ENCODE measurements at regions not wholly inside any gene's neighbourhood (a gene's known extent, or its start where the extent isn't known, plus 50 kb on each side); places are given as distances from the start of the nearest gene placed in this dataset.
"Not testable (repeated sequence)": the region's sequence is repeated elsewhere in the genome, so short reads cannot be mapped to it uniquely, and the experiment has no call there.

- not testable (repeated sequence) for TF ChIP-seq TAF1 (IDR thresholded peaks at IDR 0.05; ENCODE audit: low read depth); CTCF (IDR thresholded peaks at IDR 0.05; ENCODE audit: poor library complexity, severe bottlenecking); EZH2 (IDR thresholded peaks at IDR 0.05; ENCODE audit: borderline replicate concordance, insufficient read depth, low read length, poor library complexity, severe bottlenecking); POLR2AphosphoS5 (IDR thresholded peaks at IDR 0.05); SMC3 (conservative IDR thresholded peaks at IDR 0.05; ENCODE audit: poor library complexity); REST (IDR thresholded peaks at IDR 0.05; ENCODE audit: borderline replicate concordance); EP300 (conservative IDR thresholded peaks at IDR 0.05; ENCODE audit: poor library complexity, severe bottlenecking); RAD21 (conservative IDR thresholded peaks at IDR 0.05); MXI1 (conservative IDR thresholded peaks at IDR 0.05; ENCODE audit: poor library complexity, severe bottlenecking)
Observed at GRCh38 chr7:138332850-138333249, 127.2 kb upstream of the TRIM24 start.

All from neural cell (in vitro differentiated cells).